HPDE6-E6E7 (cell line): ENCODE measurements at regions not wholly inside any gene's neighbourhood (a gene's known extent, or its start where the extent isn't known, plus 50 kb on each side); places are given as distances from the start of the nearest gene placed in this dataset.

ENCODE experiments used
- DNase-seq: peaks from one replicate; pipeline ENCODE4 v3.0.0; 2011; ENCODE audit warnings: missing footprints; ENCODE audit errors: extremely low spot score

DNA sequence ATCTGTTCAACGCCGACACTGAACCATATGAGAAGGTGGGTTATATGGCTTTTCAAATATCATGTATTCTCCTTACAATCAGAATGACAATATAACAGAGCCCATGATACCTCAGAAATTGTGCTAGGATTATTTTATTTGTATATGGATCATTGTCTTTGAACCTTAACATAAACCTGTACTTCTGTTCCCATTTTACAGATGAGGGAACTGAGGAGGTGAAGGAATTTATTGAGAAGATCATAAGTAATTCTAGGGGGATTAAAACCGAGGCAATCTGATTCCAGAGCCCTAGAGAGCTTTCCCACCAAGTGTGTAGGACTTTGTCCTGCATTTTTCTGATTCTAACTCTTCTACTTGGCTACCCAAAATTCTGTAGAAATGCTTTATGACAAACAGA, 279.8 kb upstream of the FANCL start:
- no peak for DNase-seq

- no peak for DNase-seq
Observed at GRCh38 chr2:58517881-58518280, 276.8 kb upstream of the FANCL start.

DNA sequence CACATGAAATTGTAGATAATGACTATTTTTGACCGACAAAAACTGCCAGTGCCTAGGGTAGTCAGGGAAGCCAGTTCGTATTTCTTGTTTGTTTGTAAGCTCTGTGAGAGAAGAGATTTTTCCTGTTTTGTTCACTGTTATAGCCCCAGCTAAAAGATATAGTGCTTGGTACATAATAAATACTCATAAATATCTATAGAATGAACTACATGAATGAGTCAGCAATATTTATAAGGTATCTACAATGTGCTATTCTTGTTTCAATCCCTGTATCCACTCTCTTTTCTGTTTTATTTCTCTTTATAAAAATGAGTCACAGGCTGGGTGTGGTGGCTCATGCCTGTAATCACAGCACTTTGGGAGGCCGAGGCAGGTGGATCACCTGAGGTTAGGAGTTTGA, 275.6 kb upstream of the FANCL start:
- DNase-seq, result no peak

GRCh38 chr2:58515827-58516573, 274.9 kb upstream of the FANCL start:
- DNase-seq, result no peak

DNA sequence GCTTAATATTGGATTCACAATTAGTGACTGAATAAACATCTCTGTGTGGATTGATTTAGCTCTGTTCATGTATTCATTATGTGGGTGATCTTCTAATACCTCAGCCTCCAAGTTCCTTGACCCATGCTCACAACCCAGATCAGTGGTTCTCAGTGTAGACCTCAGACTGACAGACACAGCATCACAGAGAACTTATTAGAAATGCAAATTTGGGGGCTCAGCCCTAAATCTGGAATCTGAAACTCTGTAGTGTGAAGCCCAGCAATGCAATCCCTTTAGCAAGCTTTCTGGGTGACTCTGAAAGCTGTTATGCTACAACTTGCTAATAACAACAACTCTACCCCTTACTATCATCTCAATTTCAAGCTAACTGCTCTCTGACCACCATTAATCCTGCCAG, 273.1 kb upstream of the FANCL start:
- DNase-seq, result no peak

DNA sequence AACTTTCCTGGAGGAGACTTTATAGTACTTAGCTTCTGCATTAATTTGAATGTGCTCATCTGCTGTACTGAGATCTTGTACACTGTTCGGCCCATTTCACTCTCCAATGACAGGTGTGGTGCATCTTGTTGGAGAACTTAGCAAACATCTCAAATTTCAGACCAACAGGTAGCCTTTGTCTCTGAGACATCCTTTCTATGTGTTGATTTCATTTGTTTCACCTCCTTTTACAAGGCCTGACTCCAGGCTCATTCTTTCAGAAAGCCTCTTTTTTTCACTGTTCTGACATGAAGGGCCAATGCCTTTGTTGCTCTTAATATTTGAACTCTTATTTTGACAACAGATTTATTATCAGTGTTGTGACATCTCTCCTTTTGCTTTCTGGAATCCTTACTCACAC, 271.8 kb upstream of the FANCL start:
- no peak for DNase-seq

GRCh38 chr2:58508006-58508405, 266.9 kb upstream of the FANCL start:
- no peak for DNase-seq

DNA sequence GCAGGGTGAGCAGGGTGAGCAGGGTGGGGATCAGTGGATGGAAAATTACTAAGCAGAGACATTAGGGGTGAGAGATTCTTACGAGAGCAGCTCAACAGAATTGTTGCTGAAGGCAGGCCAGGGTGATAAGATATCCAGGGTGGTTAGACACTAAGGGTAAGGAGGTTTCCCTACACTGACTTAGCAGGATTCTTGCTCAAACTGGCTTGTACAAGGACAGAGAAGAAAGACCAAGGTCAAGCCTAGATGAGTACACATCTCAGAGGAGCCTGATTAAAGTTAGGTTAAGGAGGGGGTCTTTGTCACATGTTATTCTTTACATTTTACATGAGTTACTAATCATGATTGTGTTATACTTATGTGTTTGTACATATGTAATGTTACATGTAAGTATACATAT, 262.8 kb upstream of the FANCL start:
- no peak for DNase-seq

- no peak for DNase-seq
Observed at GRCh38 chr2:58502931-58503330, 261.8 kb upstream of the FANCL start.

DNA sequence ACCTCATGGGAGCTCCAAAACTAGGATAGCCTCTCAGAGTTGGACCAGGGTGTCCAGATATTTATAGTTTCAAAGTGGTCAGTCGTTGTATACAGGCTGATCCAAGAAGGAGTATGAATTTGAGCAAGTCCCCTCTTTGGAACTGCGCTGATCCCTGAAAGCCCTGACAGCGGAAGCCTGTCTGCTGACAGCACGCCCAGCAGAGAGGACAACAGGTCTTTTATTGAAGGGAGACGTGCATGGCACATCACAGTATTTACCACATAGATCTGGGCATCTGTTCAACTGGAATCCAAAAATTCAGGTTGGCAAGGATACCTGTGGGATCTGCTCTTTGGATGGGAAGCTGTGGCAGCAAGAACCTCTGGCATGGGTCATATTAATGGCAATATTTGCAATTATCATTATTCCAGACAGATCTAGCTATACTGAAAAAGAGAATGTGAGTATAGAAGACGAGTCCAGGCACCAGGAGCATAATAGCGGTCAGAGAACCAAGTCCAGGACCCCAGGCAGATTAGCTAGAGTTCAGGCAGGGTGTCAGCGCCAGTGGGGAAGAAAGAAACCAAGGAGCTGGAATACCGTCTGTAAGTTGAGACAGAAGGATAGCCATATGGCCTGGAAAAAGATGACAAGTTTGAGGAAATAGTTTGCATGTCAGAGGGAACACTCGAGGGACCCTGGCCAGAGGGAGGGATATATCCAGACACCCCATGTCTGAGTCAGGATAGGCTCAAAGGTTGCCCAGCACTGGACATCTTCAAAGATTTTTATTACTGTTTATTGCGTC, 260.4 kb upstream of the FANCL start:
- DNase-seq, result no peak

GRCh38 chr2:58497168-58497567, 256.0 kb upstream of the FANCL start:
- DNase-seq, result peak; percentile 32

- no peak for DNase-seq
Observed at GRCh38 chr2:58495806-58496205, 254.7 kb upstream of the FANCL start.

GRCh38 chr2:58494071-58494501, 253.0 kb upstream of the FANCL start:
- no peak for DNase-seq

DNA sequence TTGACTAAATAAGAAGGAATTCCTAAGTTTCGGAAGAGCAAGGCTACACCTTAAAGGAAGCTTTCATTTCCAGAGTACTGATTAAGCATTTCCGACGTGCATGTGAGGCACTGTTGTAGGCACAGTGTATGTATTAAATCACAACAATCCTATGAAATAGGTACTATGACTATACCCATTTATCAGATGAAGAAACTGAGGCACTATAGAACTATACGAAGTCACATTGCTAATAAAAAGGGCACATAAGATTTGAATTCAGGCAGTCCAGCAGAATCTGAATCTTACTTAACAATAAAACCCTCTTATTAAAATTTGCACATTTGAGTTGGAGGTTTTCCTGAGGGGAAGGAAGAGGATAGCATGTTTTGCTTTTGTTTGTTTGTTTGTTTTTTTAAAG, 243.5 kb upstream of the FANCL start:
- no peak for DNase-seq

DNA sequence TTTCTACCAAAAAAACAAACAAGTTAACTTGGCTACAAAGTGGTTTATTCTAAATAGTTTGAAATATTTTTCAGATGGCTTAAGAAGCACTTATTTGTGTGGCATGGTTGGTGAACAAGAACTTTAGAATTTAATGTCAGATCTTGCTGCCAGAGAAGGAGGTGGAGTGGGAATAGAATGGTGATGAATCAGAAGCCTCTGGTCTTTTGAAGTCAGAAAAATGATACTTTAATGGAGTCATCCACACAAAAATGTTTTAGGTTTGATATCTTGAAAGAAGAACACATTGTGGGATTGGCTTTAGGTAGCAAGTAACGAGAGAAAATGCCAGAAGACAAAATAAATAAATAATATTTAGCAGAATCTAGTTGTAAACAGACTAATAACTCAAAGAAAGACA, 243.1 kb upstream of the FANCL start:
- DNase-seq, result no peak

- no peak for DNase-seq
Observed at GRCh38 chr2:58483307-58483706, 242.2 kb upstream of the FANCL start.

DNA sequence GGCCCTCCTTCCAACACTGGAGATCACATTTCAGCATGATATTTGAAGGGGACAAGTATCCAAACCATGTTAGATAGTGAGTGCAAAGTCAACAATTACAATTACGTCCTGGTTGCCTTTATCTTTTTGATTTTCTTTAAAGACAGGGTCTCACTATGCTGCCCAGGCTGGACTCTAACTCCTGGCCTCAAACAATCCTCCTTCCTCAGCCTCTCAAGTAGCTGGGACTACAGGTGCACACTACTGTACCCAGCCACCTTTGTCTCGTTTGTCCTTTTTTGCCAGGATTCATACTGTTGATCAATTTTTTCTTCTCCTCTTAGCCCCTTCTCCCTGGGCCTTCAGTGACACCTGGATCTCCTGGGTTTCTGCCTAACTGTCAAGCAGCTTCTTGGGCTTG, 240.5 kb upstream of the FANCL start:
- no peak for DNase-seq

- no peak for DNase-seq
Observed at GRCh38 chr2:58480141-58480540, 239.0 kb upstream of the FANCL start.

- DNase-seq, result no peak
Observed at GRCh38 chr2:58479535-58480140, 238.5 kb upstream of the FANCL start.

DNA sequence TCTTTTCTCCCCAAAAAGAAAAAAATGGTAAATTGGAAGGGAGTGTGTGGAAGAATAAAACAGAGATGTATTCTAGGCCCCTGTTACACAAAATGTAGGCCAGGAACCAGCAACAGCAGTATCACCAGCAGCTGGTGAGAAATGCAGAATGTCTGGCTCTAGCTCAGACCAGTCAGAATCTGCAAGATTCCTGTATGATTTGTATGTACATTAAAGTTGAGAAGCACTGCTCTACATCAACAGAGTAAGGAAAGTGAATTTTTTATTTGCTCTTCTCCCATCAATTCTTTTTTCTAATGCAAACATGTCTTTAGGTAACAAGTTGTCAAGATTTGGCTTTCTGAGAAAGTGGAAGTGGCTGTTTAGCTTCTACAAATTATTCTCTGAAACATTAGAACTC, 235.4 kb upstream of the FANCL start:
- no peak for DNase-seq

DNA sequence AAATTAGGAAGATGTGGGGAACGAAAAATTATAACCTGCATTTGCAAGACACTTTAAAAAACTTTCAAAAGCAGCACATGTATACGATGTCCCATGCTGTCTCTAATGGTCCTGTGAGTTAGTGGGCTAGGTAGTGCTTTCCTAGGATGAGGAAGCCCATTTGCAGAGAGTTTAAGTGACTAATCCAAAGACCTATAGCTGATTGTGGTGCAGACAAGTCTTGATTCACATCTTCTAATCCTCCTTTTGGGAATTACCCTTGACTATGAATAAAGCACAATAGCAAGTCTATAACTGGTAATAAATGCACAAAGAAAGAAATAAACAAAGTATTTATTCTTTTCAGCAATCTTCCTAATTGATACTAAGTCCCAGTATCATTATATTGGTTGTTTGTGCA, 234.6 kb upstream of the FANCL start:
- DNase-seq, result no peak

GRCh38 chr2:58473165-58473564, 232.0 kb upstream of the FANCL start:
- no peak for DNase-seq

DNA sequence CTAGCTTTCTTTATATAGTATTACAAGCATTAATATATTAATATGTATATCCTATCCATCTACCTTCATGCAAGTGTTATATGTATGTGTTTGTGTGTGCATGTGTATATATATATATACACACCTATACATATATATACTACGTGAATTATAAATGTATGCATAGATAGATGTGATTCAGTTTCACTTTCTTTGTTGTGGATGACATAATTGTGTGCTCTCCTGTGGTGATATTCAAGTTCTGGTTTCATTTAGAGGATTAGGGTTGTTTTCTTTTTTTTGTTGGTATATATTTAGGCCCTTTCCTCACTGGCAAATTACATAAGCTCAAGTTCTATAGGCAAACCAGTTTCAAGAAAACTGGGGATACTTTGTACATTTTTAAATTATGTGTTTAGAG, 225.7 kb upstream of the FANCL start:
- DNase-seq, result peak; percentile 4
